ENCODE measurements at regions not wholly inside any gene's neighbourhood (a gene's known extent, or its start where the extent isn't known, plus 50 kb on each side); places are given as distances from the start of the nearest gene placed in this dataset.

- DNase-seq (ENCODE audit: low read depth in 2 of 2), result no peak
Observed at GRCh38 chr13:74485757-74486156, 351.6 kb upstream of the KLF12 start.

- no peak for DNase-seq (ENCODE audit: low read depth in 2 of 2)
Observed at GRCh38 chr13:74479124-74479523, 344.9 kb upstream of the KLF12 start.

- no peak for DNase-seq (ENCODE audit: low read depth in 2 of 2)
Observed at GRCh38 chr13:74476788-74477187, 342.6 kb upstream of the KLF12 start.

- DNase-seq (ENCODE audit: low read depth in 2 of 2), result no peak
Observed at GRCh38 chr13:74476365-74476764, 342.2 kb upstream of the KLF12 start.

GRCh38 chr13:74466864-74467263 lies 332.7 kb upstream of the KLF12 start:
- no peak for DNase-seq (ENCODE audit: low read depth in 2 of 2)

GRCh38 chr13:74466020-74466419 lies 331.8 kb upstream of the KLF12 start:
- DNase-seq (ENCODE audit: low read depth in 2 of 2), result no peak

GRCh38 chr13:74465271-74465670 lies 331.1 kb upstream of the KLF12 start:
- no peak for DNase-seq (ENCODE audit: low read depth in 2 of 2)

GRCh38 chr13:74464670-74465069 lies 330.5 kb upstream of the KLF12 start:
- no peak for DNase-seq (ENCODE audit: low read depth in 2 of 2)

- no peak for DNase-seq (ENCODE audit: low read depth in 2 of 2)
Observed at GRCh38 chr13:74461011-74461410, 326.8 kb upstream of the KLF12 start.

- no peak for DNase-seq (ENCODE audit: low read depth in 2 of 2)
Observed at GRCh38 chr13:74452881-74453280, 318.7 kb upstream of the KLF12 start.

- no peak for DNase-seq (ENCODE audit: low read depth in 2 of 2)
Observed at GRCh38 chr13:74452176-74452575, 318.0 kb upstream of the KLF12 start.

GRCh38 chr13:74450964-74451363 lies 316.8 kb upstream of the KLF12 start:
- no peak for DNase-seq (ENCODE audit: low read depth in 2 of 2)

GRCh38 chr13:74450525-74450845 lies 316.3 kb upstream of the KLF12 start:
- no peak for DNase-seq (ENCODE audit: low read depth in 2 of 2)

- DNase-seq (ENCODE audit: low read depth in 2 of 2), result no peak
Observed at GRCh38 chr13:74449811-74450524, 315.8 kb upstream of the KLF12 start.

GRCh38 chr13:74444864-74445479 lies 310.8 kb upstream of the KLF12 start:
- no peak for DNase-seq (ENCODE audit: low read depth in 2 of 2)

- no peak for DNase-seq (ENCODE audit: low read depth in 2 of 2)
Observed at GRCh38 chr13:74444161-74444571, 310.0 kb upstream of the KLF12 start.

- DNase-seq (ENCODE audit: low read depth in 2 of 2), result no peak
Observed at GRCh38 chr13:74443631-74444030, 309.4 kb upstream of the KLF12 start.

- no peak for DNase-seq (ENCODE audit: low read depth in 2 of 2)
Observed at GRCh38 chr13:74442751-74443150, 308.5 kb upstream of the KLF12 start.

GRCh38 chr13:74438901-74439300 lies 304.7 kb upstream of the KLF12 start:
- DNase-seq (ENCODE audit: low read depth in 2 of 2), result no peak

GRCh38 chr13:74434782-74435181 lies 300.6 kb upstream of the KLF12 start:
- no peak for DNase-seq (ENCODE audit: low read depth in 2 of 2)

- DNase-seq (ENCODE audit: low read depth in 2 of 2), result no peak
Observed at GRCh38 chr13:74424455-74424854, 290.3 kb upstream of the KLF12 start.

GRCh38 chr13:74423434-74423833 lies 289.2 kb upstream of the KLF12 start:
- DNase-seq (ENCODE audit: low read depth in 2 of 2), result no peak

- DNase-seq (ENCODE audit: low read depth in 2 of 2), result no peak
Observed at GRCh38 chr13:74414458-74414857, 280.3 kb upstream of the KLF12 start.

- no peak for DNase-seq (ENCODE audit: low read depth in 2 of 2)
Observed at GRCh38 chr13:74413482-74413881, 279.3 kb upstream of the KLF12 start.

All from stimulated activated CD4-positive, alpha-beta T cell treated with anti-CD3 and anti-CD28 coated beads, Interleukin-1b, Interleukin-23, amount 100 ng/mL, for 4 hours (primary cell).